GM19372 (cell line): ENCODE measurements at regions not wholly inside any gene's neighbourhood (a gene's known extent, or its start where the extent isn't known, plus 50 kb on each side); places are given as distances from the start of the nearest gene placed in this dataset.

Experiments used
- ATAC-seq: cut with Tn5 transposase; IDR thresholded peaks from one replicate; pipeline ENCODE4 v1.9.1; 2021; ENCODE audit warnings: mild to moderate bottlenecking, low read depth, moderate library complexity; ENCODE audit not compliant: unreplicated experiment

GRCh38 chr1:39134768-39135333, 69.6 kb upstream of the MACF1 start:
- no peak for ATAC-seq

GRCh38 chr1:39136638-39137037, 67.9 kb upstream of the MACF1 start:
- no peak for ATAC-seq

GRCh38 chr1:39139723-39140360, 64.7 kb upstream of the MACF1 start:
- no peak for ATAC-seq

GRCh38 chr1:39141925-39142324, 62.6 kb upstream of the MACF1 start:
- ATAC-seq: no peak

GRCh38 chr1:39142401-39143060, 62.0 kb upstream of the MACF1 start:
- no peak for ATAC-seq

- no peak for ATAC-seq
Measured at GRCh38 chr1:39144924-39145323, 59.6 kb upstream of the MACF1 start.

- no peak for ATAC-seq
Measured at GRCh38 chr1:39145331-39145965, 59.0 kb upstream of the MACF1 start.

- no peak for ATAC-seq
Measured at GRCh38 chr1:39146681-39147080, 57.8 kb upstream of the MACF1 start.

- no peak for ATAC-seq
Measured at GRCh38 chr1:39147099-39148025, 57.1 kb upstream of the MACF1 start.

- no peak for ATAC-seq
Measured at GRCh38 chr1:39148942-39149341, 55.6 kb upstream of the MACF1 start.

- ATAC-seq: no peak
Measured at GRCh38 chr1:39149509-39149908, 55.0 kb upstream of the MACF1 start.

GRCh38 chr1:39150779-39151178, 53.7 kb upstream of the MACF1 start:
- ATAC-seq: no peak

GRCh38 chr1:39151267-39151666, 53.2 kb upstream of the MACF1 start:
- no peak for ATAC-seq

- no peak for ATAC-seq
Measured at GRCh38 chr1:39152923-39153322, 51.6 kb upstream of the MACF1 start.

GRCh38 chr1:39153684-39154083, 50.8 kb upstream of the MACF1 start:
- ATAC-seq: no peak

GRCh38 chr1:39154553-39155421, 49.7 kb upstream of the MACF1 start:
- no peak for ATAC-seq
